ENCODE measurements at regions not wholly inside any gene's neighbourhood (a gene's known extent, or its start where the extent isn't known, plus 50 kb on each side); places are given as distances from the start of the nearest gene placed in this dataset.

DNA sequence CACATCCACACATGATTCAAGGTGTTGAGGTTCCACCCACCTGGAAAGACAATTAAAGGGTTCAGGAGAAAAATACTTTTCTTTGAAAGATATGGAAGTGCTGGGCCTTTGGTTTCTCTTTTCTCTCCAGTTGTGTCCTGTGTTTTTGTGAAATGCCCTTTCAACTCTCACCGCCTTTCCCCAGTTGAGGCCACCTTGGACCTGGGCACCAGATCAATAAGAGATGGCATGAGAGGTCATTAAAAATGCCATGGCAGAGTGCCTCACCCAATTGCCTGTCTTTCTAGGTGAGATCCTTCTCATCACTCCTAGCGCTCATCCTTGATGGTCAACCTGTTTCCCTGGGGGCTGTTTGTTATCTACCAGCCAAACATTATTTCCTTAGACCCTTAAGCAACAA lies 453.9 kb downstream of the TSN start:
- Mint-ChIP-seq H3K4me1 (ENCODE audit: unreplicated experiment) (no peaks in the 10 kb centered on the region), H3K9me3 (ENCODE audit: unreplicated experiment) (peaks cover 4% of the 10 kb centered on the region), H3K36me3 (ENCODE audit: unreplicated experiment) (no peaks in the 10 kb centered on the region), H3K27ac (ENCODE audit: unreplicated experiment) (no peak overlapping the region), H3K27me3 (ENCODE audit: unreplicated experiment) (no peaks in the 10 kb centered on the region), H3K4me3 (ENCODE audit: unreplicated experiment) (no peak overlapping the region)
- TF ChIP-seq, protein P1, sequence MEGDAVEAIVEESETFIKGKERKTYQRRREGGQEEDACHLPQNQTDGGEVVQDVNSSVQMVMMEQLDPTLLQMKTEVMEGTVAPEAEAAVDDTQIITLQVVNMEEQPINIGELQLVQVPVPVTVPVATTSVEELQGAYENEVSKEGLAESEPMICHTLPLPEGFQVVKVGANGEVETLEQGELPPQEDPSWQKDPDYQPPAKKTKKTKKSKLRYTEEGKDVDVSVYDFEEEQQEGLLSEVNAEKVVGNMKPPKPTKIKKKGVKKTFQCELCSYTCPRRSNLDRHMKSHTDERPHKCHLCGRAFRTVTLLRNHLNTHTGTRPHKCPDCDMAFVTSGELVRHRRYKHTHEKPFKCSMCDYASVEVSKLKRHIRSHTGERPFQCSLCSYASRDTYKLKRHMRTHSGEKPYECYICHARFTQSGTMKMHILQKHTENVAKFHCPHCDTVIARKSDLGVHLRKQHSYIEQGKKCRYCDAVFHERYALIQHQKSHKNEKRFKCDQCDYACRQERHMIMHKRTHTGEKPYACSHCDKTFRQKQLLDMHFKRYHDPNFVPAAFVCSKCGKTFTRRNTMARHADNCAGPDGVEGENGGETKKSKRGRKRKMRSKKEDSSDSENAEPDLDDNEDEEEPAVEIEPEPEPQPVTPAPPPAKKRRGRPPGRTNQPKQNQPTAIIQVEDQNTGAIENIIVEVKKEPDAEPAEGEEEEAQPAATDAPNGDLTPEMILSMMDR (IDR thresholded peaks at IDR 0.05): no peak
- DNase-seq (ENCODE audit: extremely low spot score, unreplicated experiment): no peak

DNA sequence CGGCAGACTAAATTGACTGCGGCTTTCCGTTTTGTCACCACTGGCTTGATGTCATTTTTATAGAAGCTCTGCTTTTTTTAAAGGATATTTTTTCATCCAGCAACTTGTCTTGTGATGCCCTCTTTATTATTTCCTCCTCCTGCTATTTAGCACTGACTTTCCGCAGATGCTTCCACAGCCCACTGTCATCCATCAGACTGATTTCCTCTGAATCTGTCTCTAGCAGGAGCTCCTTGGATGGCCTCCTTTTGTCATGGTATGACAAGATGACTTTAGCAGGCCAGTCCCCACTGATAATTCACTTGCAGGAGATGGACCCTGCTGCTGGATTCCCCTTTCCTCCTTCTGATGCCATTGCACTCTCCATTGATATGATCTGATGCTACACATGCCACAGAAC lies 454.6 kb downstream of the TSN start:
- Mint-ChIP-seq H3K9me3 (ENCODE audit: unreplicated experiment) (peaks cover 4% of the 10 kb centered on the region), H3K4me1 (ENCODE audit: unreplicated experiment) (no peaks in the 10 kb centered on the region), H3K27me3 (ENCODE audit: unreplicated experiment) (no peaks in the 10 kb centered on the region), H3K36me3 (ENCODE audit: unreplicated experiment) (no peaks in the 10 kb centered on the region), H3K4me3 (ENCODE audit: unreplicated experiment) (no peak overlapping the region), H3K27ac (ENCODE audit: unreplicated experiment) (no peak overlapping the region)
- TF ChIP-seq, protein P1 (IDR thresholded peaks at IDR 0.05): no peak
- no peak for DNase-seq (ENCODE audit: extremely low spot score, unreplicated experiment)

DNA sequence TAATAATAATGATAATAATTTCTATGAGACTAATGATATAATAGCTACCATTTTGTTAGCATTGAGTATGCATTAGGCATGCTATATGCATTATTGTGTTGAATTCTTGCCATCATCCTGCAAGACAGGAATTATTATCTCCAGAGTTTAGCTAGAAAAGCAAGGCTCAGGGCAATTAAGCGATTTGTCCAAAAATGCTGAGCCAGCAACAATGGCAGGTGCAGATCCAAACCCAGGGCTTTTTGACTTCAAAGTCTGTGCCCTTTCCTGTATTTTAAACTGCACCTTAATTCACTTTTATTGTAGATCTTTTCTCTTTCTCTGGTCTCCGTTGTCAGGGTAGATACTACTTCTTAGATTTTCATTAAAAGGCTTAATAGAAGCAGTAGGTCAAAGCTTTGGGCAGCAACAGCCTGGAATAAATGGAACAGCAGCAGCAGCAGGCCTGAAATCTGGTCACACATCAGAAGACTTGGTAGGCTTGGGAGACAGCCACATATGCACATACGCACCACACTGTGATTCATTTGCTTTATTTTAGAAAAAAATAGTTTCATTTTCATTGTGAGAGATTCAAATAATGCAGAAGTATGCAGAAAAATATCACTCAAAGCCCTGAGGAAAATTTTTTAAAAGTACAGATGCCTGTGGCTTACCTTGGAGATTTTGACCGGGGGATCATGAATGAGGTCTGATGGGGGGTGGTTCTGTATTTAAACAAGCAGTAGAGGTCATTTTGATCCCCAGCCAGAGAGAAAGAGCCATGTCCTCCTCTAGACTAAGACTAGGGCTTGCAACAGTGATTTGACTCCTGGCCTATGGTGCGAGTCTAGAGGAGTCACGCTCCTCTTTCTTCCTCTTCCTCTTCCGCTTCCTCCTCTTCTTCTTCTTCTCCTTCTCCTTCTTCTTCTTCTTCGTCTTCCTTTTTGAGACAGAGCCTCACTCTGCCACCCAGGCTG lies 455.7 kb downstream of the TSN start:
- no peak overlapping the region for H3K4me3 Mint-ChIP-seq (ENCODE audit: unreplicated experiment)
- no peaks in the 10 kb centered on the region for H3K36me3 Mint-ChIP-seq (ENCODE audit: unreplicated experiment)
- H3K9me3 Mint-ChIP-seq (ENCODE audit: unreplicated experiment): peaks cover 4% of the 10 kb centered on the region
- no peaks in the 10 kb centered on the region for H3K4me1 Mint-ChIP-seq (ENCODE audit: unreplicated experiment)
- no peak overlapping the region for H3K27ac Mint-ChIP-seq (ENCODE audit: unreplicated experiment)
- no peak for DNase-seq (ENCODE audit: extremely low spot score, unreplicated experiment)
- TF ChIP-seq, protein P1 (IDR thresholded peaks at IDR 0.05): no peak
- no peaks in the 10 kb centered on the region for H3K27me3 Mint-ChIP-seq (ENCODE audit: unreplicated experiment)

DNA sequence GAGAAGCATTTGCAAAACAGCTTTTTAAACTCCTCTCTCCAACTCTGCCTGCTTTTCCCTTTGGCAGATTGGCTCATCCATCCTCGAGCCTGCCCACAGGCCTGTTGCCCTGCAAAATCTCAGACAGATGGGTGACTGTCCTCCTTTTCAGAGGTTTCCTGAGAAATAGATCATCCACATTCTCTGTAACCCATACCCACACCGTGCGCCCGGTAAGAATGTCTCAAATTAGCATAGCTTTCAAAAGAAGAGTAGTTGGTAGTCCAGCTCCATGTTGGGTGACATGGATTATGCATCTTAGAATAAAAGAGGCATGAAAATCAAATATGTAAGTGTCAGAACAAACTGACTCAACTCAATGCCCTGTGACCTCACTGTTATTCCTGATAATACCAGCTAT lies 457.9 kb downstream of the TSN start:
- Mint-ChIP-seq H3K9me3 (ENCODE audit: unreplicated experiment) (peaks cover 4% of the 10 kb centered on the region), H3K36me3 (ENCODE audit: unreplicated experiment) (no peaks in the 10 kb centered on the region), H3K27me3 (ENCODE audit: unreplicated experiment) (no peaks in the 10 kb centered on the region), H3K4me3 (ENCODE audit: unreplicated experiment) (no peak overlapping the region), H3K4me1 (ENCODE audit: unreplicated experiment) (no peaks in the 10 kb centered on the region), H3K27ac (ENCODE audit: unreplicated experiment) (no peak overlapping the region)
- TF ChIP-seq, protein P1 (IDR thresholded peaks at IDR 0.05): no peak
- no peak for DNase-seq (ENCODE audit: extremely low spot score, unreplicated experiment)

DNA sequence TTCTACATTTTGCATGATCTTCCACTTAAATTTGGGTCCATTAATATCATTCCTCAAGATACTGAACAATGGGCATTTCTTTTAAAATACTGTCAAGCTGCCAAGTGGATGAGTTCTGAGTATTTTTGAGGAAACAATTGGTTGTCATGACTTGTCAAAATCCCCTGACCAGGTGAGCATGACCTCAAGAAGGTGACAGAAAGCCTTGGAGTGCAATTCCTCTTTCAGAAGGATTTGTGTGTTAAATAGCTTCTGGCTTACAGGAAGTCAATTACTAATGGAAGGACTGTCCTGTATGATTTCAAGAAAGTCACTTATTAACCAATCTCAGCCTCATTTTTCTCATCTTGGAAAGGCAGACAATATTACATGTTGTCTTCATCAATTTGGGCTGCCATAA lies 460.6 kb downstream of the TSN start:
- Mint-ChIP-seq H3K27ac (ENCODE audit: unreplicated experiment) (no peak overlapping the region), H3K36me3 (ENCODE audit: unreplicated experiment) (no peaks in the 10 kb centered on the region), H3K9me3 (ENCODE audit: unreplicated experiment) (peaks cover 10% of the 10 kb centered on the region), H3K4me3 (ENCODE audit: unreplicated experiment) (no peak overlapping the region), H3K27me3 (ENCODE audit: unreplicated experiment) (no peaks in the 10 kb centered on the region), H3K4me1 (ENCODE audit: unreplicated experiment) (no peaks in the 10 kb centered on the region)
- no peak for DNase-seq (ENCODE audit: extremely low spot score, unreplicated experiment)
- TF ChIP-seq, protein P1 (IDR thresholded peaks at IDR 0.05): no peak

Measured in osteocyte (in vitro differentiated cells).